ENCODE measurements at regions not wholly inside any gene's neighbourhood (a gene's known extent, or its start where the extent isn't known, plus 50 kb on each side); places are given as distances from the start of the nearest gene placed in this dataset.
A peak's percentile ranks its signal among the peaks of the same experiment; 100 is the strongest.

DNA sequence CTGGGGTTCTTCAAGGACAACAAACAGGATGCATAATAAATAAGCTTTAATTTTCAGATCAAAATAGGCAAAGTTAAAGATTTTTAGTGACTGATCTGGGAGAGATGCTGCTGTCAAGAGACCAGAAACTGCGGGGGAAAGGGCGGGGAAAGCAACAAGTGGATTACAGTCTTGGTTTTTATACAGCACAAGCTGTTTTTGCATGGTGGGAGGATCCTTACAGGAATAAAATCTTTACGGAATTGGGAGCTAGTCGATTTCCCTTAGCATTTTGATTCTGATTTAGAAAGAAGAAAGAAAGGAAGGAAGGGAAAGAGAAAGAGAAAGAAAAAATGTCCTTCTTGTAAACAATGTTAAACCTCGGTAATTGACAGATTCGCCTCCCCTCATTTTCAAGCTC lies 242.3 kb upstream of the SP8 start:
- TF ChIP-seq ARNT (IDR thresholded peaks at IDR 0.05) (no peak), SUZ12 (IDR thresholded peaks at IDR 0.05) (no peak), HDGF (IDR thresholded peaks at IDR 0.05; ENCODE audit: borderline replicate concordance) (no peak), FOXK2 (IDR thresholded peaks at IDR 0.05) (no peak), BHLHE40 (IDR thresholded peaks at IDR 0.05; ENCODE audit: borderline replicate concordance) (no peak), ZNF384 (IDR thresholded peaks at IDR 0.05) (no peak), FOXM1 (IDR thresholded peaks at IDR 0.05; ENCODE audit: borderline replicate concordance) (no peak), TARDBP (IDR thresholded peaks at IDR 0.05) (no peak), FOXA1 (IDR thresholded peaks at IDR 0.05) (no peak), SP1 (IDR thresholded peaks at IDR 0.05) (no peak), NFRKB (IDR thresholded peaks at IDR 0.05) (no peak), L3MBTL2 (conservative IDR thresholded peaks at IDR 0.05) (0 out of 2 replicates have a peak, but pooled peaks have one; percentile 14), LEF1 (IDR thresholded peaks at IDR 0.05; ENCODE audit: borderline replicate concordance) (no peak)
- TF ChIP-seq, protein P1, sequence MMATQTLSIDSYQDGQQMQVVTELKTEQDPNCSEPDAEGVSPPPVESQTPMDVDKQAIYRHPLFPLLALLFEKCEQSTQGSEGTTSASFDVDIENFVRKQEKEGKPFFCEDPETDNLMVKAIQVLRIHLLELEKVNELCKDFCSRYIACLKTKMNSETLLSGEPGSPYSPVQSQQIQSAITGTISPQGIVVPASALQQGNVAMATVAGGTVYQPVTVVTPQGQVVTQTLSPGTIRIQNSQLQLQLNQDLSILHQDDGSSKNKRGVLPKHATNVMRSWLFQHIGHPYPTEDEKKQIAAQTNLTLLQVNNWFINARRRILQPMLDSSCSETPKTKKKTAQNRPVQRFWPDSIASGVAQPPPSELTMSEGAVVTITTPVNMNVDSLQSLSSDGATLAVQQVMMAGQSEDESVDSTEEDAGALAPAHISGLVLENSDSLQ (IDR thresholded peaks at IDR 0.05), result no peak
